SK-N-MC (cell line): ENCODE measurements at regions not wholly inside any gene's neighbourhood (a gene's known extent, or its start where the extent isn't known, plus 50 kb on each side); places are given as distances from the start of the nearest gene placed in this dataset.

Experiments used
- FOXP2 ChIP-seq: optimal IDR thresholded peaks from 2 replicates; pipeline ENCODE3; 2011; ENCODE audit warnings: mild to moderate bottlenecking, moderate library complexity; ENCODE audit not compliant: insufficient read depth; ENCODE audit errors: extremely low read length, control extremely low read depth
- POLR2AphosphoS5 ChIP-seq: IDR thresholded peaks from 2 replicates; pipeline ENCODE4 v1.6.1; 2012; ENCODE audit warnings: mild to moderate bottlenecking, low read depth, low read length, borderline replicate concordance

DNA sequence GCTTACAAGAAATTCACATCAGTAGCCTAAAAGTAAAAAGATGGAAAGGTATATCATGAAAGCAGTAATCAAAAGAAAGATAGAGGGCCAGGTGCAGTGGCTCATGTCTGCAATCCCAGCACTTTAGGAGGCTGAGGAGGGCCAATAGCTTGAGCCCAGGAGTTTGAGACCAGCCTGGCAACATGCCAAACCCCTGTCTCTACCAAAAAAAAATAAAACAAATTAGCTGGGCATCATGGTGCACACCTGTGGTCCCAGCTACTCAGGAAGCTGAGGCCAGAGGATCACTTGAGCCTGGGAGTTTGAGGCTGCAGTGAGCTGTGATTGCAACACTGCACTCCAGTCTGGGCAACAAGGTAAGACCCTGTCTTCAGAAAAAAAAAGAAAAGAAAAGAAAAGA lies 55.5 kb downstream of the GSPT2 start:
- TF ChIP-seq POLR2AphosphoS5 (no peak), FOXP2 (no peak)
